ENCODE measurements at regions not wholly inside any gene's neighbourhood (a gene's known extent, or its start where the extent isn't known, plus 50 kb on each side); places are given as distances from the start of the nearest gene placed in this dataset.
A peak's percentile ranks its signal among the peaks of the same experiment; 100 is the strongest.

DNA sequence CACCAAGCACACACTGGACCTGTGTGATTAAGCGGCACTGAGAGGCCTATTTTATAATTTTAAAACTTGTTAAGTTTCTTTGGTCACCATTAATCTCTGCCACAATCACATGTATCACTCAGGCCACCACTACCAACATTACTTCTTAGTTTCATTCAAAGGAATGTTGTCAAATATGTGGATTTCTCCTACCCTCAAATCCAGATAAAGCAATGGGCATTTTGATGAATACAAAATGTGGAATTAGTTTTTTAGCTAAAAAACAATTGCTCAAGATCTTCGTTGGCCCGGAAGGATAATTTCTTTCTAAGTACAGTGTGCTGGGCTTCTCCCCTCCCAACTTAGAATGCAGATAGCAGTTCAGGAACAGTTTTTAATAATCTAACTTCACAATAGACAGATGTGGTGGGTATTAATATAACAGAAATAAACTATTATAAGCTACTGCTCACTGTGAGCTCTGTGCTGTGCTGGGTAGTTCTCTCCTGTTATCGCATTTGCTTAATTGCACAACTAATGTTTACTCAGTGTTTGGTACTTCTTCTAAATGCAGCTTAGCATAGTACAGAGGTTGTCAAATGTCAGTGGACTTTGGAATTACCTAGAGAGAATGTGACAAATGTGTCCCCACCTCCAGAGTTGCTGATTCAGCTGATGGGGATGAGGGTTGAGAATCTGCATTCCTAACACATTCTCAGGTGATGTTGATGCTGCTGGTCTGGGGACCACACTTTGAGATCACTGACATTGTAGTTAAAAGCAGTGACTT, 266.7 kb upstream of the AMIGO2 start (continued):
- TF ChIP-seq ZBTB7B (CRISPR knock-in tag; IDR thresholded peaks at IDR 0.05) (no peak), HMG20A (CRISPR knock-in tag; IDR thresholded peaks at IDR 0.05; ENCODE audit: borderline replicate concordance) (peak; percentile 85), CREM (IDR thresholded peaks at IDR 0.05) (peak; percentile 41; the same call in 1 of the 2 replicates), CREM (CRISPR knock-in tag; IDR thresholded peaks at IDR 0.05) (no peak), POGZ (CRISPR knock-in tag; IDR thresholded peaks at IDR 0.05) (0 out of 2 replicates have a peak, but pooled peaks have one; percentile 32), SKI (IDR thresholded peaks at IDR 0.05; ENCODE audit: partially characterized antibody) (peak; percentile 27), PRPF4 (IDR thresholded peaks at IDR 0.05; ENCODE audit: low read depth, low read length, poor library complexity, severe bottlenecking) (no peak), PAWR (CRISPR knock-in tag; IDR thresholded peaks at IDR 0.05; ENCODE audit: borderline replicate concordance) (no peak), MAFF (IDR thresholded peaks at IDR 0.05; ENCODE audit: low read depth, low read length) (peak; percentile 98), NCOR1 (IDR thresholded peaks at IDR 0.05; ENCODE audit: borderline replicate concordance, low read length) (peak; percentile 93)
- TF ChIP-seq, protein P1, sequence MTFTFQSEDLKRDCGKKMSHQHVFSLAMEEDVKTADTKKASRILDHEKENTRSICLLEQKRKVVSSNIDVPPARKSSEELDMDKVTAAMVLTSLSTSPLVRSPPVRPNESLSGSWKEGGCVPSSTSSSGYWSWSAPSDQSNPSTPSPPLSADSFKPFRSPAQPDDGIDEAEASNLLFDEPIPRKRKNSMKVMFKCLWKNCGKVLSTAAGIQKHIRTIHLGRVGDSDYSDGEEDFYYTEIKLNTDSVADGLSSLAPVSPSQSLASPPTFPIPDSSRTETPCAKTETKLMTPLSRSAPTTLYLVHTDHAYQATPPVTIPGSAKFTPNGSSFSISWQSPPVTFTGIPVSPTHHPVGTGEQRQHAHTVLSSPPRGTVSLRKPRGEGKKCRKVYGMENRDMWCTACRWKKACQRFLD (CRISPR knock-in tag; IDR thresholded peaks at IDR 0.05; ENCODE audit: borderline replicate concordance): no peak
- TF ChIP-seq, protein P2, sequence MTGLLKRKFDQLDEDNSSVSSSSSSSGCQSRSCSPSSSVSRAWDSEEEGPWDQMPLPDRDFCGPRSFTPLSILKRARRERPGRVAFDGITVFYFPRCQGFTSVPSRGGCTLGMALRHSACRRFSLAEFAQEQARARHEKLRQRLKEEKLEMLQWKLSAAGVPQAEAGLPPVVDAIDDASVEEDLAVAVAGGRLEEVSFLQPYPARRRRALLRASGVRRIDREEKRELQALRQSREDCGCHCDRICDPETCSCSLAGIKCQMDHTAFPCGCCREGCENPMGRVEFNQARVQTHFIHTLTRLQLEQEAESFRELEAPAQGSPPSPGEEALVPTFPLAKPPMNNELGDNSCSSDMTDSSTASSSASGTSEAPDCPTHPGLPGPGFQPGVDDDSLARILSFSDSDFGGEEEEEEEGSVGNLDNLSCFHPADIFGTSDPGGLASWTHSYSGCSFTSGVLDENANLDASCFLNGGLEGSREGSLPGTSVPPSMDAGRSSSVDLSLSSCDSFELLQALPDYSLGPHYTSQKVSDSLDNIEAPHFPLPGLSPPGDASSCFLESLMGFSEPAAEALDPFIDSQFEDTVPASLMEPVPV (CRISPR knock-in tag; IDR thresholded peaks at IDR 0.05): no peak
- TF ChIP-seq, protein P3, sequence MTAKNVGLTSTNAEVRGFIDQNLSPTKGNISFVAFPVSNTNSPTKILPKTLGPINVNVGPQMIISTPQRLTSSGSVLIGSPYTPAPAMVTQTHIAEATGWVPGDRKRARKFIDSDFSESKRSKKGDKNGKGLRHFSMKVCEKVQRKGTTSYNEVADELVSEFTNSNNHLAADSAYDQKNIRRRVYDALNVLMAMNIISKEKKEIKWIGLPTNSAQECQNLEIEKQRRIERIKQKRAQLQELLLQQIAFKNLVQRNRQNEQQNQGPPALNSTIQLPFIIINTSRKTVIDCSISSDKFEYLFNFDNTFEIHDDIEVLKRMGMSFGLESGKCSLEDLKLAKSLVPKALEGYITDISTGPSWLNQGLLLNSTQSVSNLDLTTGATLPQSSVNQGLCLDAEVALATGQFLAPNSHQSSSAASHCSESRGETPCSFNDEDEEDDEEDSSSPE (CRISPR knock-in tag; IDR thresholded peaks at IDR 0.05): 0 out of 2 replicates have a peak, but pooled peaks have one; percentile 16
- TF ChIP-seq, protein P4, sequence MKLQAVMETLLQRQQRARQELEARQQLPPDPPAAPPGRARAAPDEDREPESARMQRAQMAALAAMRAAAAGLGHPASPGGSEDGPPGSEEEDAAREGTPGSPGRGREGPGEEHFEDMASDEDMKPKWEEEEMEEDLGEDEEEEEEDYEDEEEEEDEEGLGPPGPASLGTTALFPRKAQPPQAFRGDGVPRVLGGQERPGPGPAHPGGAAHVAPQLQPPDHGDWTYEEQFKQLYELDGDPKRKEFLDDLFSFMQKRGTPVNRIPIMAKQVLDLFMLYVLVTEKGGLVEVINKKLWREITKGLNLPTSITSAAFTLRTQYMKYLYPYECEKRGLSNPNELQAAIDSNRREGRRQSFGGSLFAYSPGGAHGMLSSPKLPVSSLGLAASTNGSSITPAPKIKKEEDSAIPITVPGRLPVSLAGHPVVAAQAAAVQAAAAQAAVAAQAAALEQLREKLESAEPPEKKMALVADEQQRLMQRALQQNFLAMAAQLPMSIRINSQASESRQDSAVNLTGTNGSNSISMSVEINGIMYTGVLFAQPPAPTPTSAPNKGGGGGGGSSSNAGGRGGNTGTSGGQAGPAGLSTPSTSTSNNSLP (IDR thresholded peaks at IDR 0.05; ENCODE audit: low read depth, low read length): 0 out of 2 replicates have a peak, but pooled peaks have one; percentile 50
- TF ChIP-seq, protein P5, sequence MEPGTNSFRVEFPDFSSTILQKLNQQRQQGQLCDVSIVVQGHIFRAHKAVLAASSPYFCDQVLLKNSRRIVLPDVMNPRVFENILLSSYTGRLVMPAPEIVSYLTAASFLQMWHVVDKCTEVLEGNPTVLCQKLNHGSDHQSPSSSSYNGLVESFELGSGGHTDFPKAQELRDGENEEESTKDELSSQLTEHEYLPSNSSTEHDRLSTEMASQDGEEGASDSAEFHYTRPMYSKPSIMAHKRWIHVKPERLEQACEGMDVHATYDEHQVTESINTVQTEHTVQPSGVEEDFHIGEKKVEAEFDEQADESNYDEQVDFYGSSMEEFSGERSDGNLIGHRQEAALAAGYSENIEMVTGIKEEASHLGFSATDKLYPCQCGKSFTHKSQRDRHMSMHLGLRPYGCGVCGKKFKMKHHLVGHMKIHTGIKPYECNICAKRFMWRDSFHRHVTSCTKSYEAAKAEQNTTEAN (CRISPR knock-in tag; conservative IDR thresholded peaks at IDR 0.05): 0 out of 2 replicates have a peak, but pooled peaks have one; percentile 43
- TF ChIP-seq, protein P6, sequence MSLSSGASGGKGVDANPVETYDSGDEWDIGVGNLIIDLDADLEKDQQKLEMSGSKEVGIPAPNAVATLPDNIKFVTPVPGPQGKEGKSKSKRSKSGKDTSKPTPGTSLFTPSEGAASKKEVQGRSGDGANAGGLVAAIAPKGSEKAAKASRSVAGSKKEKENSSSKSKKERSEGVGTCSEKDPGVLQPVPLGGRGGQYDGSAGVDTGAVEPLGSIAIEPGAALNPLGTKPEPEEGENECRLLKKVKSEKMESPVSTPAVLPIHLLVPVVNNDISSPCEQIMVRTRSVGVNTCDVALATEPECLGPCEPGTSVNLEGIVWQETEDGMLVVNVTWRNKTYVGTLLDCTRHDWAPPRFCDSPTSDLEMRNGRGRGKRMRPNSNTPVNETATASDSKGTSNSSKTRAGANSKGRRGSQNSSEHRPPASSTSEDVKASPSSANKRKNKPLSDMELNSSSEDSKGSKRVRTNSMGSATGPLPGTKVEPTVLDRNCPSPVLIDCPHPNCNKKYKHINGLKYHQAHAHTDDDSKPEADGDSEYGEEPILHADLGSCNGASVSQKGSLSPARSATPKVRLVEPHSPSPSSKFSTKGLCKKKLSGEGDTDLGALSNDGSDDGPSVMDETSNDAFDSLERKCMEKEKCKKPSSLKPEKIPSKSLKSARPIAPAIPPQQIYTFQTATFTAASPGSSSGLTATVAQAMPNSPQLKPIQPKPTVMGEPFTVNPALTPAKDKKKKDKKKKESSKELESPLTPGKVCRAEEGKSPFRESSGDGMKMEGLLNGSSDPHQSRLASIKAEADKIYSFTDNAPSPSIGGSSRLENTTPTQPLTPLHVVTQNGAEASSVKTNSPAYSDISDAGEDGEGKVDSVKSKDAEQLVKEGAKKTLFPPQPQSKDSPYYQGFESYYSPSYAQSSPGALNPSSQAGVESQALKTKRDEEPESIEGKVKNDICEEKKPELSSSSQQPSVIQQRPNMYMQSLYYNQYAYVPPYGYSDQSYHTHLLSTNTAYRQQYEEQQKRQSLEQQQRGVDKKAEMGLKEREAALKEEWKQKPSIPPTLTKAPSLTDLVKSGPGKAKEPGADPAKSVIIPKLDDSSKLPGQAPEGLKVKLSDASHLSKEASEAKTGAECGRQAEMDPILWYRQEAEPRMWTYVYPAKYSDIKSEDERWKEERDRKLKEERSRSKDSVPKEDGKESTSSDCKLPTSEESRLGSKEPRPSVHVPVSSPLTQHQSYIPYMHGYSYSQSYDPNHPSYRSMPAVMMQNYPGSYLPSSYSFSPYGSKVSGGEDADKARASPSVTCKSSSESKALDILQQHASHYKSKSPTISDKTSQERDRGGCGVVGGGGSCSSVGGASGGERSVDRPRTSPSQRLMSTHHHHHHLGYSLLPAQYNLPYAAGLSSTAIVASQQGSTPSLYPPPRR (CRISPR knock-in tag; IDR thresholded peaks at IDR 0.05; ENCODE audit: borderline replicate concordance): peak; percentile 57; the same call in 1 of the 2 replicates

All from HepG2 (cell line).